SK-N-SH (cell line): ENCODE measurements at regions not wholly inside any gene's neighbourhood (a gene's known extent, or its start where the extent isn't known, plus 50 kb on each side); places are given as distances from the start of the nearest gene placed in this dataset.

Source experiments
- CTCF ChIP-seq: fragments of 200-600 bp; sonication (generic); IDR thresholded peaks from 2 replicates; pipeline ENCODE4 v1.6.1; 2017; ENCODE audit warnings: antibody characterized with exemption, mild to moderate bottlenecking, moderate library complexity
- EZH2phosphoT487 ChIP-seq: fragments of 200-600 bp; sonication (generic); IDR thresholded peaks from 2 replicates; pipeline ENCODE4 v1.6.1; 2017; ENCODE audit warnings: low read depth, mixed run types, mild to moderate bottlenecking, antibody characterized with exemption, moderate library complexity, borderline replicate concordance

- TF ChIP-seq CTCF = no peak
- TF ChIP-seq EZH2phosphoT487 = no peak
Measured at GRCh38 chr18:3350021-3350420, 88.1 kb downstream of the MYL12B start.
